Spleen (tissue), 11 donors: ENCODE measurements at regions not wholly inside any gene's neighbourhood (a gene's known extent, or its start where the extent isn't known, plus 50 kb on each side); places are given as distances from the start of the nearest gene placed in this dataset.

ENCODE experiments used
- DNase-seq: peaks from one replicate; pipeline ENCODE4 v3.0.0-alpha.2; 2020
- H3K27ac ChIP-seq, 8 donors: fragments of 200-600 bp; sonication (generic) in 7 of 8; 1 replicate in 4 of 8; 2 replicates in 4 of 8; pipeline versions ENCODE4 v1.5.0 to v1.8.0; 2016 to 2021; ENCODE audit warnings: inconsistent platforms in 4 of 8, mild to moderate bottlenecking in 4 of 8, moderate library complexity in 1 of 8
- H3K27me3 ChIP-seq, 7 donors: fragments of 200-600 bp; sonication (generic) in 6 of 7; replicated peaks in 1 of 7; 1 replicate in 4 of 7; 2 replicates in 3 of 7; pipeline versions ENCODE4 v1.5.0 to v1.8.0; 2016 to 2021; ENCODE audit warnings: inconsistent platforms in 3 of 7, mild to moderate bottlenecking in 1 of 7
- H3K36me3 ChIP-seq, 6 donors: fragments of 200-600 bp; sonication (generic) in 5 of 6; 1 replicate in 4 of 6; 2 replicates in 2 of 6; pipeline versions ENCODE4 v1.5.0 to v1.8.0; 2016 to 2021; ENCODE audit warnings: inconsistent platforms in 2 of 6
- H3K4me1 ChIP-seq, 6 donors: fragments of 200-600 bp; sonication (generic) in 5 of 6; 1 replicate in 3 of 6; 2 replicates in 3 of 6; pipeline versions ENCODE4 v1.5.0 to v1.8.0; 2016 to 2021; ENCODE audit warnings: inconsistent platforms in 3 of 6
- H3K4me3 ChIP-seq, 8 donors: fragments of 200-600 bp; sonication (generic) in 7 of 8; 1 replicate in 4 of 8; 2 replicates in 4 of 8; pipeline versions ENCODE4 v1.5.0 to v1.8.0; 2016 to 2021; ENCODE audit warnings: inconsistent platforms in 4 of 8, mild to moderate bottlenecking in 4 of 8, moderate library complexity in 2 of 8
- H3K9me3 ChIP-seq, 8 donors: fragments of 200-600 bp; sonication (generic) in 7 of 8; 1 replicate in 4 of 8; 2 replicates in 4 of 8; pipeline versions ENCODE4 v1.5.0 to v1.8.0; 2016 to 2021; ENCODE audit warnings: inconsistent platforms in 4 of 8
- POLR2A ChIP-seq, 3 donors: fragments of 450-650 bp; IDR thresholded peaks; one replicate each; pipeline ENCODE4 v1.5.1; 2017; ENCODE audit warnings: antibody characterized with exemption in 3 of 3, mild to moderate bottlenecking in 1 of 3
- POLR2AphosphoS5 ChIP-seq, 3 donors: sonication (generic); formaldehyde crosslinking; IDR thresholded peaks; one replicate each; pipeline ENCODE4 v1.5.1; 2017; ENCODE audit warnings: antibody characterized with exemption in 3 of 3
- WGBS, 5 donors: extraction: QIAGEN DNeasy Blood & Tissue Kit in 3 of 5; methylation state at CpG; one replicate each; pipeline versions ENCODE4 v1.1.5 to v1.1.7; 2013 to 2018; 5-methylcytosine and 5-hydroxymethylcytosine counted together
- intact Hi-C: fragments of 100-400 bp; cut with DNase I; formaldehyde crosslinking; loops from one replicate; pipeline ENCODE4 v1.15.0; 2023; ENCODE audit warnings: low total_unique reads
- TF ChIP-seq, protein P1 (sequence below), 11 experiments: fragments of 200-600 bp in 7 of 11; fragments of 450-650 bp in 4 of 11; sonication (generic) in 4 of 11; IDR thresholded peaks in 8 of 11; conservative IDR thresholded peaks in 3 of 11; 1 replicate in 7 of 11; 2 replicates in 4 of 11; pipeline versions ENCODE4 v1.4.0 to v1.8.0; 2016 to 2021; ENCODE audit warnings: antibody characterized with exemption in 11 of 11, inconsistent platforms in 4 of 11, mild to moderate bottlenecking in 1 of 11
- donor health status: healthy with polysubstance abuse.
- donor health status: DM: no; HTN: no; CAD: no; lungs with moderate emphysema.
- donor health status: DM: no; HTN: no; CAD: no.
- donor health status: Bipolar disorder and iron deficiency.
- donor health status: healthy.
- donor health status: DM: no; HTN: no; CAD: no.
- donor health status: DM: yes; HTN: yes; CAD: no.

DNA sequence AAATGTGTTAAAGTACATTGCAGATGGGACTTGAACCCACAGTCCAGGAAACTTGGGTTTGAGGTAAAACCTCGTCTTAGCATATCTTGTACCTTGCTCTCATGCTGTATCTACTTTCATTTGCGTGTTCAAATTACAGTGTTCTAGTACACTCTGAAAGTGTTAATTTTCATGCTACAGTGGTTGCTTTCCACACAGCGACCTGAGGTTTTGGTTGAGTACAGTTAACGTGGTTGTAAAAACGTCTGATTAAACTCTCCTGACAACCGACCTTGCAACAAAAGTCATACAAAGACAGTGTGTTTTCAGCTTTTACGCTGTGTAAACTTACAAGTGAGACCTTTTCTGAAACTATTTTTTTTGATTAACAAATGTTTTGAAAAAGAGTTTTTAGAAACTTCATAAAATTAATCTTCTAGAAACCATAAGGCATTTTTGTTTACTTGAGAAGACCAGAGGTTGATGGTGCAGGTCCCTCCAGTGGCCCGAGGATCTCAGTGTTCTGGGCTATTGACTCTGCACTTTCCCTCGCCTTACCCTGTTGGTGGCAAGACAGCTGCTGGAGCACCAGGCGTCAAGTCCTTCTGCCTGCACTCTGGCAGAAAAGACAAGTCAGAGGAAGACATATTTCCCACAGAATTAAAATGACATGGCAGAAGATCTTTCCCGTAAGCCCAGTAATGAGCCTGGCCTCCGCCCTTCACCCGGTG, 334.0 kb downstream of the THBS2 start:
- Histone ChIP-seq H3K4me3 (no peak overlapping the region), H3K27ac (peak overlapping the region in 4 of 8 donors; percentile 9 to 61 (median 26)), H3K9me3 (no peaks in the 10 kb centered on the region), H3K36me3 (no peaks in the 10 kb centered on the region), H3K27me3 (no peaks in the 10 kb centered on the region), H3K4me1 (no peaks in the 10 kb centered on the region)
- 76 to 84% (median 81%) methylated on average over 13 of the region's 13 CpGs for WGBS, 5 donors
- intact Hi-C loops = no loop called here
- TF ChIP-seq, protein P1, sequence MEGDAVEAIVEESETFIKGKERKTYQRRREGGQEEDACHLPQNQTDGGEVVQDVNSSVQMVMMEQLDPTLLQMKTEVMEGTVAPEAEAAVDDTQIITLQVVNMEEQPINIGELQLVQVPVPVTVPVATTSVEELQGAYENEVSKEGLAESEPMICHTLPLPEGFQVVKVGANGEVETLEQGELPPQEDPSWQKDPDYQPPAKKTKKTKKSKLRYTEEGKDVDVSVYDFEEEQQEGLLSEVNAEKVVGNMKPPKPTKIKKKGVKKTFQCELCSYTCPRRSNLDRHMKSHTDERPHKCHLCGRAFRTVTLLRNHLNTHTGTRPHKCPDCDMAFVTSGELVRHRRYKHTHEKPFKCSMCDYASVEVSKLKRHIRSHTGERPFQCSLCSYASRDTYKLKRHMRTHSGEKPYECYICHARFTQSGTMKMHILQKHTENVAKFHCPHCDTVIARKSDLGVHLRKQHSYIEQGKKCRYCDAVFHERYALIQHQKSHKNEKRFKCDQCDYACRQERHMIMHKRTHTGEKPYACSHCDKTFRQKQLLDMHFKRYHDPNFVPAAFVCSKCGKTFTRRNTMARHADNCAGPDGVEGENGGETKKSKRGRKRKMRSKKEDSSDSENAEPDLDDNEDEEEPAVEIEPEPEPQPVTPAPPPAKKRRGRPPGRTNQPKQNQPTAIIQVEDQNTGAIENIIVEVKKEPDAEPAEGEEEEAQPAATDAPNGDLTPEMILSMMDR (IDR thresholded peaks at IDR 0.05 in 8 of 11, conservative IDR thresholded peaks at IDR 0.05 in 3 of 11) = no peak
- DNase-seq = no peak

DNA sequence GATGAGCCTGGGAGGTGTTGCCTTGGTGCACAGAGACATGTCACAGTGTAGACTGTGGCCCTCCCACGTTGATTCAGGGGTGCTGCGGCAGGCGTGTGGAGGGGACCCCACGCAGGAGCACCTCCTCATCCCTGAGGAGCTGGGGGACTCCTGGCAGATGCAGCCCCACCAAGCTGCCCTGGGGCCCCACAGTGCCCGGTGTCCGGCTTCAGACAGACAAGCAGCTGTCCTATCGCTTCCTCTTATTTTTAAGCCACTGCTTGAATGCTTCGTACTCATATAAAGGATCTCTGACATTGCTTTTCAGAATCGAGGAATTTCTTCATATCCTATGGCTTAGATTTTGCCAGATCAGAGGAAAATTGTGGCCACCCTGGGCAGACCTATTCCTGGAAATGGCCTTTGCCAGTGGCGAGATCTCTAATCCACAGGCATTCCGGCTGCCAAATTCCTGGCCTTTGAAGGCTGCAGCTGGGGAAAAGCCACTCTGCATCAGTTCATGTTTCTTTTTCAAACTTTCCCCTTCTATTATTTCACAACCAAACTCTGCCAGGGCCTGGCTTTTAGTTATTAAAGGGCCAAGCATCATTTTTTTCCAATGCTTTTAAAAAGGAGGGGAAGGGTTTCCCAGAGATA, 337.0 kb downstream of the THBS2 start:
- Histone ChIP-seq H3K27ac (peak overlapping the region in 2 of 8 donors; percentile 52 to 54), H3K4me3 (no peak overlapping the region), H3K9me3 (no peaks in the 10 kb centered on the region), H3K36me3 (no peaks in the 10 kb centered on the region), H3K4me1 (no peaks in the 10 kb centered on the region), H3K27me3 (no peaks in the 10 kb centered on the region)
- no peak for DNase-seq
- TF ChIP-seq POLR2AphosphoS5 (IDR thresholded peaks at IDR 0.05) (no peak), POLR2A (IDR thresholded peaks at IDR 0.05) (no peak)
- TF ChIP-seq, protein P1 (IDR thresholded peaks at IDR 0.05 in 8 of 11, conservative IDR thresholded peaks at IDR 0.05 in 3 of 11) = no peak
- intact Hi-C loops = no loop called here
- WGBS, 5 donors = 60 to 72% (median 62%) methylated on average over 8 to 11 of the region's 11 CpGs

DNA sequence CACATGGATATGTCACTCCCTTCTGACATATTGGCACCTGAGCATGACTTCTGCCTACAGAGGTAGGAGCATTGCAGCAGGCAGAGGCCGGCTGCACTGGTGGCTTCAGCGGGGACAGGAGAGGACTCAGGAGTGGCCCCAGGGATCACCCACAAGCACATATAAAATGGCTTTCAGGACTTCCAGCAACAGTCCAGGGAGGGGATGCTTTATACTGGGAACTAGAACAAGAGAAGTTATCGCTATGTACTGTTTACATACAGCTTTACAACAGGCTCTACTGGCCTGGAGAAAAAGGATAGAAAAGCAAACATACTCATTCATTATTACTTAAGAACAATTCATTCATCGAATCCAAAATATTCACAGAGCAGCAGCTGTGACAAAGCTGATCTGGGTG, 337.8 kb downstream of the THBS2 start:
- H3K27me3 ChIP-seq = no peaks in the 10 kb centered on the region
- WGBS, 5 donors = 87 to 95% (median 94%) methylated on average over 4 of the region's 4 CpGs
- no peak overlapping the region for H3K4me3 ChIP-seq
- no peak overlapping the region for H3K27ac ChIP-seq
- H3K36me3 ChIP-seq = no peaks in the 10 kb centered on the region
- no peak for DNase-seq
- no peaks in the 10 kb centered on the region for H3K4me1 ChIP-seq
- intact Hi-C loops = no loop called here
- no peaks in the 10 kb centered on the region for H3K9me3 ChIP-seq
- TF ChIP-seq POLR2A (IDR thresholded peaks at IDR 0.05) (no peak), POLR2AphosphoS5 (IDR thresholded peaks at IDR 0.05) (no peak)
- TF ChIP-seq, protein P1 (IDR thresholded peaks at IDR 0.05 in 8 of 11, conservative IDR thresholded peaks at IDR 0.05 in 3 of 11) = no peak

DNA sequence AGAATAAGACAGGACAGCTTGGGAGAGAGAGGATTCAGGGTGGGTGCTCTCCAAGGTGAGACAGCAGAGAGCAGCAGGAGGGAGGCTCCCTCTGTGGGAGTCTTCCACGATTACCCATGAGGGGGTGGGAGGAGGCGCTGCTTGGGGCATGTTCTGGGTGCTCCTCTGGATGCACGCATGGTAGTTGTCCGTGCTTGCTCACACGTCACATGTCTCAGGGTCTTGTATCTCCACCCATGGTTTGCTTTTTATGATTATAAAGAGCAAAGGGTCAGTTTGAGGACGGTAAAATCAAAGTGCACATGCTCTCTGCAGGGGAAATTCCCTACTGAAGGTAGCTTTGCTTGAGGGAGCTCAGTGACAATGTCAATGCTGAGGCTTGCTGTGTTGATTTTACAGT, 338.4 kb downstream of the THBS2 start:
- H3K4me1 ChIP-seq = no peaks in the 10 kb centered on the region
- no peak for DNase-seq
- WGBS, 5 donors = 67 to 87% (median 81%) methylated on average over 6 of the region's 6 CpGs
- H3K27me3 ChIP-seq = no peaks in the 10 kb centered on the region
- H3K9me3 ChIP-seq = no peaks in the 10 kb centered on the region
- H3K4me3 ChIP-seq = no peak overlapping the region
- no peaks in the 10 kb centered on the region for H3K36me3 ChIP-seq
- TF ChIP-seq POLR2AphosphoS5 (IDR thresholded peaks at IDR 0.05) (no peak), POLR2A (IDR thresholded peaks at IDR 0.05) (no peak)
- TF ChIP-seq, protein P1 (IDR thresholded peaks at IDR 0.05 in 8 of 11, conservative IDR thresholded peaks at IDR 0.05 in 3 of 11) = no peak
- no peak overlapping the region for H3K27ac ChIP-seq
- intact Hi-C loops = no loop called here
